CD4-positive, CD25-positive, alpha-beta regulatory T cell (primary cell): ENCODE measurements at regions not wholly inside any gene's neighbourhood (a gene's known extent, or its start where the extent isn't known, plus 50 kb on each side); places are given as distances from the start of the nearest gene placed in this dataset.
A peak's percentile ranks its signal among the peaks of the same experiment; 100 is the strongest.

Experiments
- ATAC-seq, 2 donors: fragments of 150-1000 bp; cut with Tn5 transposase; one replicate each; pipeline ENCODE4 v1.10.0; 2021; ENCODE audit warnings: low read depth in 2 of 2, moderate number of reproducible peaks in 2 of 2, moderate library complexity in 1 of 2
- DNase-seq, 3 donors: peaks; one replicate each; pipeline versions ENCODE4 v3.0.0 to v3.0.0-alpha.2; 2012 to 2022; ENCODE audit warnings: mixed read lengths in 1 of 3
- H3K27ac ChIP-seq: one replicate; pipeline ENCODE4 v1.7.0; 2013; ENCODE audit warnings: mild to moderate bottlenecking, low read length; ENCODE audit not compliant: insufficient read depth, poor library complexity, severe bottlenecking
- H3K27me3 ChIP-seq: one replicate; pipeline ENCODE4 v1.7.0; 2013; ENCODE audit warnings: low read length; ENCODE audit not compliant: control insufficient read depth, insufficient read depth
- H3K36me3 ChIP-seq: one replicate; pipeline ENCODE4 v1.7.0; 2013; ENCODE audit warnings: mild to moderate bottlenecking, low read length, moderate library complexity; ENCODE audit not compliant: control insufficient read depth, insufficient read depth
- H3K4me1 ChIP-seq: 2 replicates; pipeline ENCODE4 v1.7.0; 2013; ENCODE audit warnings: mild to moderate bottlenecking, low read length; ENCODE audit not compliant: insufficient read depth, control insufficient read depth, poor library complexity, severe bottlenecking
- H3K4me3 ChIP-seq: one replicate; pipeline ENCODE4 v1.7.0; 2013; ENCODE audit warnings: low read depth, mild to moderate bottlenecking, low read length, moderate library complexity
- H3K9me3 ChIP-seq, 2 experiments: 1 replicate in 1 of 2; 2 replicates in 1 of 2; pipeline ENCODE4 v1.7.0; 2013; ENCODE audit warnings: low read length in 2 of 2, mild to moderate bottlenecking in 1 of 2, moderate library complexity in 1 of 2; ENCODE audit not compliant: control insufficient read depth in 2 of 2
- H3K27ac Mint-ChIP-seq, 3 donors: one replicate each; pipeline ENCODE4 v1.8.0; 2020 to 2022; ENCODE audit warnings: mild to moderate bottlenecking in 3 of 3, mixed read lengths in 3 of 3, moderate library complexity in 2 of 3
- H3K27me3 Mint-ChIP-seq: one replicate; pipeline ENCODE4 v1.8.0; 2022; ENCODE audit warnings: mild to moderate bottlenecking, mixed read lengths
- H3K36me3 Mint-ChIP-seq: one replicate; pipeline ENCODE4 v1.8.0; 2020; ENCODE audit warnings: mixed read lengths
- H3K4me1 Mint-ChIP-seq, 4 donors: one replicate each; pipeline ENCODE4 v1.8.0; 2020 to 2022; ENCODE audit warnings: mixed read lengths in 4 of 4, mild to moderate bottlenecking in 1 of 4
- H3K4me3 Mint-ChIP-seq, 4 donors: one replicate each; pipeline ENCODE4 v1.8.0; 2020 to 2022; ENCODE audit warnings: mild to moderate bottlenecking in 4 of 4, mixed read lengths in 4 of 4, moderate library complexity in 3 of 4
- H3K9me3 Mint-ChIP-seq, 7 donors: one replicate each; pipeline ENCODE4 v1.8.0; 2020 to 2022; ENCODE audit warnings: mixed read lengths in 7 of 7, mild to moderate bottlenecking in 3 of 7, moderate library complexity in 2 of 7

- DNase-seq (no peak), ATAC-seq (no peak)
- no peaks in the 10 kb centered on the region for H3K36me3 Mint-ChIP-seq
- H3K4me3 Mint-ChIP-seq: no peak overlapping the region
- no peaks in the 10 kb centered on the region for H3K27me3 ChIP-seq
- no peak overlapping the region for H3K27ac Mint-ChIP-seq
- no peaks in the 10 kb centered on the region for H3K9me3 ChIP-seq
- no peaks in the 10 kb centered on the region for H3K4me1 Mint-ChIP-seq
- no peaks in the 10 kb centered on the region for H3K36me3 ChIP-seq
- no peak overlapping the region for H3K4me3 ChIP-seq
- no peaks in the 10 kb centered on the region for H3K4me1 ChIP-seq
- no peaks in the 10 kb centered on the region for H3K27me3 Mint-ChIP-seq
- no peak overlapping the region for H3K27ac ChIP-seq
- H3K9me3 Mint-ChIP-seq: peaks cover 0 to 12% (median 4%) of the 10 kb centered on the region in 7 donors
Measured at GRCh38 chr7:13032576-13032975, 345.1 kb downstream of the ARL4A start.

- Mint-ChIP-seq H3K4me3 (no peak overlapping the region), H3K27me3 (no peaks in the 10 kb centered on the region), H3K27ac (no peak overlapping the region), H3K4me1 (no peaks in the 10 kb centered on the region), H3K9me3 (peaks cover 0 to 12% (median 4%) of the 10 kb centered on the region in 7 donors), H3K36me3 (no peaks in the 10 kb centered on the region)
- no peaks in the 10 kb centered on the region for H3K27me3 ChIP-seq
- H3K27ac ChIP-seq: no peak overlapping the region
- no peaks in the 10 kb centered on the region for H3K4me1 ChIP-seq
- no peak overlapping the region for H3K4me3 ChIP-seq
- H3K36me3 ChIP-seq: no peaks in the 10 kb centered on the region
- no peaks in the 10 kb centered on the region for H3K9me3 ChIP-seq
- DNase-seq: no peak
- no peak for ATAC-seq
Measured at GRCh38 chr7:13034693-13035092, 347.3 kb downstream of the ARL4A start.

GRCh38 chr7:13035233-13035632 lies 347.8 kb downstream of the ARL4A start:
- DNase-seq: no peak
- no peaks in the 10 kb centered on the region for H3K27me3 ChIP-seq
- no peaks in the 10 kb centered on the region for H3K9me3 ChIP-seq
- no peak overlapping the region for H3K4me3 ChIP-seq
- no peaks in the 10 kb centered on the region for H3K36me3 Mint-ChIP-seq
- no peaks in the 10 kb centered on the region for H3K27me3 Mint-ChIP-seq
- peaks cover 0 to 12% (median 4%) of the 10 kb centered on the region in 7 donors for H3K9me3 Mint-ChIP-seq
- no peak overlapping the region for H3K4me3 Mint-ChIP-seq
- H3K27ac Mint-ChIP-seq: no peak overlapping the region
- H3K36me3 ChIP-seq: no peaks in the 10 kb centered on the region
- no peak for ATAC-seq
- H3K4me1 Mint-ChIP-seq: no peaks in the 10 kb centered on the region
- H3K4me1 ChIP-seq: no peaks in the 10 kb centered on the region
- no peak overlapping the region for H3K27ac ChIP-seq

GRCh38 chr7:13036256-13036780 lies 348.9 kb downstream of the ARL4A start:
- DNase-seq (no peak), ATAC-seq (no peak)
- Histone ChIP-seq H3K4me1 (no peaks in the 10 kb centered on the region), H3K27ac (no peak overlapping the region), H3K36me3 (no peaks in the 10 kb centered on the region), H3K9me3 (no peaks in the 10 kb centered on the region), H3K4me3 (no peak overlapping the region), H3K27me3 (no peaks in the 10 kb centered on the region)
- Mint-ChIP-seq H3K4me1 (no peaks in the 10 kb centered on the region), H3K36me3 (no peaks in the 10 kb centered on the region), H3K9me3 (peaks cover 0 to 12% (median 4%) of the 10 kb centered on the region in 7 donors), H3K27ac (no peak overlapping the region), H3K27me3 (no peaks in the 10 kb centered on the region), H3K4me3 (no peak overlapping the region)

GRCh38 chr7:13037216-13037615 lies 349.8 kb downstream of the ARL4A start:
- Mint-ChIP-seq H3K27ac (no peak overlapping the region), H3K4me1 (no peaks in the 10 kb centered on the region), H3K4me3 (no peak overlapping the region), H3K36me3 (no peaks in the 10 kb centered on the region), H3K9me3 (peaks cover 0 to 12% (median 4%) of the 10 kb centered on the region in 7 donors), H3K27me3 (no peaks in the 10 kb centered on the region)
- Histone ChIP-seq H3K27ac (no peak overlapping the region), H3K4me3 (no peak overlapping the region), H3K36me3 (no peaks in the 10 kb centered on the region), H3K9me3 (no peaks in the 10 kb centered on the region), H3K27me3 (no peaks in the 10 kb centered on the region), H3K4me1 (no peaks in the 10 kb centered on the region)
- DNase-seq (no peak), ATAC-seq (no peak)

- Histone ChIP-seq H3K27ac (no peak overlapping the region), H3K9me3 (no peaks in the 10 kb centered on the region), H3K27me3 (no peaks in the 10 kb centered on the region), H3K4me1 (no peaks in the 10 kb centered on the region), H3K4me3 (no peak overlapping the region), H3K36me3 (no peaks in the 10 kb centered on the region)
- no peaks in the 10 kb centered on the region for H3K27me3 Mint-ChIP-seq
- ATAC-seq: no peak
- H3K27ac Mint-ChIP-seq: no peak overlapping the region
- peaks cover 0 to 4% (median 0%) of the 10 kb centered on the region in 7 donors for H3K9me3 Mint-ChIP-seq
- H3K4me3 Mint-ChIP-seq: no peak overlapping the region
- no peak for DNase-seq
- H3K36me3 Mint-ChIP-seq: no peaks in the 10 kb centered on the region
- no peaks in the 10 kb centered on the region for H3K4me1 Mint-ChIP-seq
Measured at GRCh38 chr7:13041368-13041988, 354.0 kb downstream of the ARL4A start.

GRCh38 chr7:13042605-13043236 lies 355.3 kb downstream of the ARL4A start:
- H3K4me1 ChIP-seq: no peaks in the 10 kb centered on the region
- no peaks in the 10 kb centered on the region for H3K27me3 Mint-ChIP-seq
- no peaks in the 10 kb centered on the region for H3K36me3 Mint-ChIP-seq
- DNase-seq (no peak), ATAC-seq (peak in 1 of 2 donors; percentile 37)
- H3K36me3 ChIP-seq: no peaks in the 10 kb centered on the region
- H3K27ac Mint-ChIP-seq: no peak overlapping the region
- no peaks in the 10 kb centered on the region for H3K9me3 ChIP-seq
- no peak overlapping the region for H3K4me3 ChIP-seq
- H3K4me1 Mint-ChIP-seq: no peaks in the 10 kb centered on the region
- H3K4me3 Mint-ChIP-seq: no peak overlapping the region
- no peaks in the 10 kb centered on the region for H3K9me3 Mint-ChIP-seq
- no peak overlapping the region for H3K27ac ChIP-seq
- no peaks in the 10 kb centered on the region for H3K27me3 ChIP-seq

- no peaks in the 10 kb centered on the region for H3K4me1 Mint-ChIP-seq
- Histone ChIP-seq H3K27me3 (no peaks in the 10 kb centered on the region), H3K36me3 (no peaks in the 10 kb centered on the region), H3K4me1 (no peaks in the 10 kb centered on the region), H3K9me3 (no peaks in the 10 kb centered on the region), H3K27ac (no peak overlapping the region), H3K4me3 (no peak overlapping the region)
- ATAC-seq (no peak), DNase-seq (no peak)
- H3K4me3 Mint-ChIP-seq: no peak overlapping the region
- no peaks in the 10 kb centered on the region for H3K9me3 Mint-ChIP-seq
- H3K36me3 Mint-ChIP-seq: no peaks in the 10 kb centered on the region
- no peaks in the 10 kb centered on the region for H3K27me3 Mint-ChIP-seq
- no peak overlapping the region for H3K27ac Mint-ChIP-seq
Measured at GRCh38 chr7:13044309-13044708, 356.9 kb downstream of the ARL4A start.
